GM12891 (cell line): ENCODE measurements at regions not wholly inside any gene's neighbourhood (a gene's known extent, or its start where the extent isn't known, plus 50 kb on each side); places are given as distances from the start of the nearest gene placed in this dataset.

ENCODE experiments used
- POLR2A ChIP-seq: IDR thresholded peaks from 2 replicates; pipeline ENCODE4 v1.6.1; 2011; ENCODE audit warnings: low read depth, low read length, control low read depth
- POLR2AphosphoS5 ChIP-seq: IDR thresholded peaks from 2 replicates; pipeline ENCODE4 v1.6.1; 2011; ENCODE audit warnings: low read depth, low read length, control low read depth
- POU2F2 ChIP-seq: IDR thresholded peaks from 2 replicates; pipeline ENCODE4 v1.6.1; 2011; ENCODE audit warnings: low read depth, mild to moderate bottlenecking, control low read depth, low read length, moderate library complexity
- SPI1 ChIP-seq: IDR thresholded peaks from 2 replicates; pipeline ENCODE4 v1.6.1; 2011; ENCODE audit warnings: low read depth, low read length, control low read depth
- TAF1 ChIP-seq: IDR thresholded peaks from 2 replicates; pipeline ENCODE4 v1.6.1; 2011; ENCODE audit warnings: low read depth, low read length, control low read depth

DNA sequence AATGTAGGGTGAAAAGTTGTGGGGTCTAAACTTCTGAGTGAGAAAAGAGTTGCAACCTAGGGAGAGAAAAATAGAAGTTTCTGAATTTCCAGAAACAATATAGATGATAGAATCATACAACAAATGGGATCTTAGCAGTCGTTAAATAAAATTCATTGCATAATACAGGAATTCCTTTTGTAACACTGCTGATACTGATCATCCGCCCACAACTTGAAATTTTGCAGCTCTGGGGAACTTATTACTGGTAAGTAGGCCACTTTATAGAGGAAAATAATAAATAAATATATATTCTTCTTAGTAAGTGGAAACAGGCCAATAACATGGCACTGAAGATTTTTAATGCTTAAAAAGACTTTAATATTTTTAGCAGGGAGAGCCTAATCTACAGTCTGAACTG is 81.9 kb upstream of the SMIM30 start:
- no peak for TF ChIP-seq TAF1
- TF ChIP-seq POLR2A, result no peak
- no peak for TF ChIP-seq POLR2AphosphoS5
- no peak for TF ChIP-seq POU2F2
- TF ChIP-seq SPI1, result no peak
